Ovary (tissue), 3 donors: ENCODE measurements at regions not wholly inside any gene's neighbourhood (a gene's known extent, or its start where the extent isn't known, plus 50 kb on each side); places are given as distances from the start of the nearest gene placed in this dataset.

Experiments
- CTCF ChIP-seq, 3 donors: fragments of 450-650 bp in 2 of 3; fragments of 200-600 bp in 1 of 3; IDR thresholded peaks; one replicate each; pipeline versions ENCODE4 v1.5.1 to v1.8.0; 2016 to 2022; ENCODE audit warnings: antibody characterized with exemption in 3 of 3, mild to moderate bottlenecking in 1 of 3
- EP300 ChIP-seq: sonication (generic); formaldehyde crosslinking; IDR thresholded peaks from one replicate; pipeline ENCODE4 v1.6.1; 2017; ENCODE audit warnings: antibody characterized with exemption
- POLR2A ChIP-seq: fragments of 450-650 bp; IDR thresholded peaks from one replicate; pipeline ENCODE4 v1.6.1; 2017; ENCODE audit warnings: antibody characterized with exemption, mild to moderate bottlenecking, moderate library complexity
- donor health status: DM: no; HTN: no; CAD: no.

DNA sequence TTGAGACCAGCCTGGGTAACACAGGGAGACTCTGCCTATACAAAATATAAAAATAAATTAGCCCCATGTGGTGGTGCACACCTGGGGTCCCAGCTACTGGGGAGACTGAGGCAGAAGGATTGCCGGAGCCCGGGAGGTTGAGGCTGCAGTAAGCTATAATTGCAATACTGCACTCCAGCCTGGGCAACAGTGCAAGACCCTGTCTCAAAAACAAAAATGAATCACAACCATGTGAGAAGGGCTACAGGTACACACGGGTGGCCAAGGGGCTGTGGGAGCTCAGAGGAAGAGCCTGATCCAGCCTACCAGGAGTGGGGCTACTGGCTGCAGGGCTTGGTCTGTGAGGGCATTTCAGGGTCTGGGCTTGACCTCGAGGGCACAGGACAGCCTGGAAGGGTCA lies 55.2 kb upstream of the STXBP1 start:
- TF ChIP-seq CTCF (IDR thresholded peaks at IDR 0.05): no peak
- TF ChIP-seq POLR2A: no peak
- no peak for TF ChIP-seq EP300
